ENCODE measurements at regions not wholly inside any gene's neighbourhood (a gene's known extent, or its start where the extent isn't known, plus 50 kb on each side); places are given as distances from the start of the nearest gene placed in this dataset.
"Not testable (repeated sequence)": the region's sequence is repeated elsewhere in the genome, so short reads cannot be mapped to it uniquely, and the experiment has no call there.

DNA sequence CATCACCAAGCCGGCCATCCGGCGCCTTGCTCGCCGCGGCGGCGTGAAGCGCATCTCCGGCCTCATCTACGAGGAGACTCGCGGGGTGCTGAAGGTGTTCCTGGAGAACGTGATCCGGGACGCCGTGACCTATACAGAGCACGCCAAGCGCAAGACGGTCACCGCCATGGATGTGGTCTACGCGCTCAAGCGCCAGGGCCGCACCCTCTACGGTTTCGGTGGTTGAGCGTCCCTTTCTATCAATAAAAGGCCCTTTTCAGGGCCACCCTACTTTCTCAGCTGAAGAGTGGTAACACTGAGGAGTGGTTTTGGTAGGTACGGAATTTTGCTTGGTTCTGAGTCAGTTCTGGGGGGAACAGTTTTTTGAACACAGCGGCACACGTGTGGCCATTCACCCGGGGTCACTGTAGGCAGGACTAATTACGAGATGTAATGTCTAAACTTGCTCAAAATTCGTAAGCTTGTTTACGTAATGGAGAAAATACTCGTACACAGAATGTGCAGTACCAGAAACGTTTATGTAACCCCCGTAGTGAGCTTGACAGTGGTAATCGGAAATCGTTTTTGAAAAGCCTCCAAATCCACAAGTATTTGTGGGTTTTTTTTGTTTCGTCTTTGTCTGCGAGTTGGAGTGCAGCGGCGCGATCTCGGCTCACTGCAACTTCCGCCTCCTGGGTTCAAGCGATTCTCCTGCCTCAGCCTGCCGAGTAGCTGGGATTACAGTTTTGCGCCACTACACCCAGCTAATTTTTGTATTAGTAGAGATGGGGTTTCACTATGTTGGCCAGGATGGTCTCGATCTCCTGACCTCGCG lies 87.8 kb downstream of the OR2B2 start:
- TF ChIP-seq, protein P1, sequence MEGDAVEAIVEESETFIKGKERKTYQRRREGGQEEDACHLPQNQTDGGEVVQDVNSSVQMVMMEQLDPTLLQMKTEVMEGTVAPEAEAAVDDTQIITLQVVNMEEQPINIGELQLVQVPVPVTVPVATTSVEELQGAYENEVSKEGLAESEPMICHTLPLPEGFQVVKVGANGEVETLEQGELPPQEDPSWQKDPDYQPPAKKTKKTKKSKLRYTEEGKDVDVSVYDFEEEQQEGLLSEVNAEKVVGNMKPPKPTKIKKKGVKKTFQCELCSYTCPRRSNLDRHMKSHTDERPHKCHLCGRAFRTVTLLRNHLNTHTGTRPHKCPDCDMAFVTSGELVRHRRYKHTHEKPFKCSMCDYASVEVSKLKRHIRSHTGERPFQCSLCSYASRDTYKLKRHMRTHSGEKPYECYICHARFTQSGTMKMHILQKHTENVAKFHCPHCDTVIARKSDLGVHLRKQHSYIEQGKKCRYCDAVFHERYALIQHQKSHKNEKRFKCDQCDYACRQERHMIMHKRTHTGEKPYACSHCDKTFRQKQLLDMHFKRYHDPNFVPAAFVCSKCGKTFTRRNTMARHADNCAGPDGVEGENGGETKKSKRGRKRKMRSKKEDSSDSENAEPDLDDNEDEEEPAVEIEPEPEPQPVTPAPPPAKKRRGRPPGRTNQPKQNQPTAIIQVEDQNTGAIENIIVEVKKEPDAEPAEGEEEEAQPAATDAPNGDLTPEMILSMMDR (IDR thresholded peaks at IDR 0.05) = not testable (repeated sequence)
- not testable (repeated sequence) for TF ChIP-seq ESRRA (IDR thresholded peaks at IDR 0.05; ENCODE audit: borderline replicate concordance, low read length); NFE2L2 (conservative IDR thresholded peaks at IDR 0.05; ENCODE audit: low read length); POLR2AphosphoS2 (conservative IDR thresholded peaks at IDR 0.05; ENCODE audit: low read length); PHF8 (IDR thresholded peaks at IDR 0.05; ENCODE audit: borderline replicate concordance, low read depth); EP300 (IDR thresholded peaks at IDR 0.05); POLR2A (IDR thresholded peaks at IDR 0.05; ENCODE audit: low read length); ZFP36 (IDR thresholded peaks at IDR 0.05; ENCODE audit: borderline replicate concordance, partially characterized antibody); RAD21 (conservative IDR thresholded peaks at IDR 0.05 in 1 of 2, IDR thresholded peaks at IDR 0.05 in 1 of 2); MAFK (IDR thresholded peaks at IDR 0.05; ENCODE audit: partially characterized antibody); CEBPB (IDR thresholded peaks at IDR 0.05); CHD2 (IDR thresholded peaks at IDR 0.05; ENCODE audit: low read length, partially characterized antibody)
- TF ChIP-seq, protein P2, sequence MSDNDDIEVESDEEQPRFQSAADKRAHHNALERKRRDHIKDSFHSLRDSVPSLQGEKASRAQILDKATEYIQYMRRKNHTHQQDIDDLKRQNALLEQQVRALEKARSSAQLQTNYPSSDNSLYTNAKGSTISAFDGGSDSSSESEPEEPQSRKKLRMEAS (IDR thresholded peaks at IDR 0.05) = not testable (repeated sequence)
